ENCODE measurements at regions not wholly inside any gene's neighbourhood (a gene's known extent, or its start where the extent isn't known, plus 50 kb on each side); places are given as distances from the start of the nearest gene placed in this dataset.
A peak's percentile ranks its signal among the peaks of the same experiment; 100 is the strongest.

- no peak for DNase-seq
Measured at GRCh38 chr18:27687351-27687979, 489.5 kb downstream of the CDH2 start.

GRCh38 chr18:27685807-27686412, 491.0 kb downstream of the CDH2 start:
- peak; percentile 57 for DNase-seq

- DNase-seq = no peak
Measured at GRCh38 chr18:27685091-27685490, 491.8 kb downstream of the CDH2 start.

GRCh38 chr18:27674411-27674810, 489.3 kb upstream of the CHST9 start:
- no peak for DNase-seq

GRCh38 chr18:27673861-27674260, 488.8 kb upstream of the CHST9 start:
- no peak for DNase-seq

DNA sequence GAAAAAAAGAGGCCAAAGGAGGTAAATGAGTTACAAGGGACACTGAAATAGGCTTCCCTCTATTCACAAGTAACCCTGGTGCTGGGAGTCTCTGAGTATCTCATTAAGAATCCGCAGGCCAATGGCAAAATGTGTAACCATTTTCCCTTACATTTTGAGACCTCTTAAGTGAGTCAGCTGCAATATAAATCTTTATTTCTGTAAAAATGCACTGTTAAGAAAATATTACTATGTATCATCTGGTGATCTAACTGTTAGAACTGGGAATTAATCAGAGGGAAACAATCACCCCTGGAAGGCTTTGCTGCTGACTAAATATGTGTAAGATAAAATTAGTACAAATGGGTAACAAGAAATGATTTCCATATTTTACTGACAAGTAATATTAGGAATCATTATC, 483.1 kb upstream of the CHST9 start:
- DNase-seq = no peak

- DNase-seq = no peak
Measured at GRCh38 chr18:27667064-27667463, 482.0 kb upstream of the CHST9 start.

- no peak for DNase-seq
Measured at GRCh38 chr18:27666016-27666415, 480.9 kb upstream of the CHST9 start.

GRCh38 chr18:27665264-27665799, 480.2 kb upstream of the CHST9 start:
- DNase-seq = no peak

DNA sequence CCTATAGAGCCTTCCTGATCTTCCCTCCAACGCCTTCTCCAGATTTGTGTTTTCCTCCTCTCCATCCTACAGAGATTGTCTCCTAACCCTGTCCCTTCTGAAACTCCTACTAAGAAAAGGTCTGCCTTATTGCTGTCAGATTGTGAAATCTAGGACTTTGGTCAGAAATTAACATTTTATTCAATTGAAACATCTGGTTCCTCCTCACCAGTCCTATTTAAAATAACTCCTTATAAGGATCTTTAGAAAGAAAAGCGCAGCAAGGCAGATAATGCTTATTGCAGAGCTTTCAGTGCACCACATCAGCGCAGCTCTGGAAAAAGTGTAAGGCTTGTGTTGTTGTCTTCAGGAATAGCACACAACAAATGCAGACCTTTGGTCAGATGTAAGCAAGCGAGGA, 477.8 kb upstream of the CHST9 start:
- DNase-seq = no peak

DNA sequence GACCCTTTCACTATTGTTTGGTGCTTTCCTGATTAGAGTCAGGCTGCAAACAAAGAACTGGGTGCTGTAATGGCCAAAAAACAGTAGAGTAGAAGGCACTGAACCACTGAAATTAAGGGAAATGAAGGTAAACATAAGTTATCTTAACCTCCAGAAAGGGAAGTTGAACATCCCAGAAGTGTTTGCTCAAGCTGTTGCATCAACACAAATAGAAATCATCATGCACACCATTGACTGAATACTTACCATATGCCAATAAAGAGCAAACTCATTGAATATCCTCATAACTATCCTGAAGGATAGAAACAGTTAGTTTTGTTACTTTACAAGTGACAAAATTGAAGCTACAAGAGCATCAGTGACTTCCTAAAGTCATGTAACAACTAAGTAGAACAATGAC, 477.4 kb upstream of the CHST9 start:
- no peak for DNase-seq

DNA sequence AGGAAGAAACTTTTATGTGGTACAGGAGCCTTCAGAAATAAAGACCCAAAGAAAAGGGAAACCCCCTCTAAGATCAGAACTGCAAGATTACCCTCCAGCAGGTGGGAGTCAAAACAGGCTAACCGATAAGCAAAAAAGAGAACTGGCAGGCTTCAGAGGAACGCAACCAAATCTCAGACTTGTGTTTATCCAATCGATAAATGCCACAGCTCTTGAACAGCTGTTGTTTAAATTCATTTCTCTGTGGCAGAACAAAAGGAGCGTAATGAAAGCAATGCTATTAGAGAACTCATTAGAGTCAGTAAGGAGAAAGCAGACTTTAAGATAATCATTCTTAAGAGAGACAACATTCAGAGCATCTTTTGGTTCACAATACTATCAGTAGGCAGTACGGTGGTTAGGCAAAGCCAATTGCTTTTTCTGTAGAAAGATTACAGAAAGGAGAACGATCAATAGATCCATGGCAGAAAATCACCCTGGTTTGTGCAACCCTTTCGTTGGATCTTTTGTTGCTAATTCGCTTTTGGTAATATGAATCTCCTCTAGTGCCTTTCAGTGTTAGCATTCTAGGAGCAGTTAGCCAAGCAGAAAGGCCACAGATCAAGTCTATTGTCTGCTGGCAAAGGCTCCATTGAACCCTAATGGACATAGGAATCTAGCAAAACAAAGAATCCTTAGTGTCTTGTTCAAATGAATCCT, 476.4 kb upstream of the CHST9 start:
- peak; percentile 50 for DNase-seq

GRCh38 chr18:27656905-27657304, 471.8 kb upstream of the CHST9 start:
- no peak for DNase-seq

GRCh38 chr18:27656167-27656778, 471.2 kb upstream of the CHST9 start:
- no peak for DNase-seq

DNA sequence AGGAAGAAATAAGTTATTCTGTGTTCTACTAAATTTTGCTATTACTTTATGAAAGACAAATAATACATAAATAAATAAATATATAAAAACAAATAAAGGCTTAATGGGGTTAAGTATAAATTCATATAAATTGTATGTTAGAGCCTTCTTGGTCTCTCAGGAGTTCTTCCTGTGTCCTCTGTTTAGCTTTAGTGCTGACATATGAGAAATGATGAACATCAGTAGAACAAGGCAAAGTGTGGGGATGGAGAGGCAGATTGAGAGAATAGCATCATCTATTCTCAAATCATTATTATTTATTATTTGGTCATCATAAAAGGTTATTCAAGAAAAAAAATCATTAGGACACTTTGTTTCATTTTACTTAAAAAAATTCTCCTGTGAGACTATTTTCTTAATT, 468.1 kb upstream of the CHST9 start:
- no peak for DNase-seq

DNA sequence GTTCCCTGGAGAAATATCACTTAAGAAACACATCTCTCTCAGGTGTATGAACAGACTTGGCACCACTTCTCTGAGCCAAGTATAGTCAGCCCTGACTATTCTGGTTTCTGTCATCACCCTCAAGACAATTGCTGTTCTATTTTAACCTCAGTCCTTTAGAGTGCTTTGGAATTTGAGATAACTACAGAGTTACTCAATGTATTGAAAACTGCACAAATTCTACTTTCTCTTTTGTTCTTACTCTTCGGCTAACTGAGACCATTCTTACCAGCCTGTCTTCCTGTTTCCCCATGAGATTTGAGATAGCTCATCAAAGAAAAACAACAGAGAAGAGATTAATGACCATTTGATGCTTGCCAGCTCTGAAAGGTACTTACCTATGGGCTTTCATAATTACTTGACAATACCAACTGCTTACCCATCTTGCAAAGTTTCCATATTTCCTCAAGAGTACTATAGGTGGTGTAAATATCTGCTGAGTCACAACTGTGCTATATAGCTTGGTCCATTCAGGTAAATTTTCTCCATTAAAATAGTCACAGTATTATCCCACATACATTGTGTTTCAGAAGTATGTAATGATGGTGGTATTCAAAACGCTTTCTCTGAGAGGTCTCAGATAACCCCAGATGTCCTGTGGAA, 467.5 kb upstream of the CHST9 start:
- DNase-seq = no peak

DNA sequence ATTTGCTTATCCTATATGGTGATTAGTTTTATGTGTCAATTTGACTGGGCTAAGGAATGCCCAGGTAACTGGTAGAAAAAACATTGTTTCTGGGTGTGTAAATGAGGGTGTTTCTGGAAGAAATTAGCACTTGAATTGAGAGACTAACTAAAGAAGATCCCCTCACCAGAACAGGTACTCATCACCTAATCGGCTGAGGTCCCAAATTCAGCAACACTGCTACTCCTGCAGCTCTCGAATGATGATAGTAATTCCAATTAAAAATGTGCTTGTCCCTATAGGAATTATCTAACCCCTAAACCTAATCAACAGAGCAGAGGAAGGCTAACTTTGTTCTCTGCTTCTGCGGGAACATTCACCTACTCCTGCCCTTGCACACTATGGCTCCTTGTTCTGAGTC, 464.5 kb upstream of the CHST9 start:
- no peak for DNase-seq

DNA sequence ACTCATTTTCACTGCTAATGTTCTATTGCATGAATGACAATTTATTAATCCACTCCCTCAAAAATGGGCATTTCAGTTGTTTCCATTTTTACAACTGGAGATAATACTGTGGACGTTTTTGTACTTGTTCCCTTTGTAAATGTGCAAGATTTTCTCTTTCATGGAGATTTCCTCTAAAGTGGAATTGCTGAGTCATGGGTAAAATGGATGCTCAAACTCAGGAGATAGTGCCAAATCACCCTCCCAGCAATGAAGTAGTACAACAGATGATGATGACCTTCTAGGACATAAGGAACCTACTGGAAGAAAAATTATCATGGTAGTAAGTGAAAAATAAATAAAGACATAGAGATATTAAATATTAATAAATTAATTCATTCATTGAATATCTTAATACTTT, 460.8 kb upstream of the CHST9 start:
- no peak for DNase-seq

DNA sequence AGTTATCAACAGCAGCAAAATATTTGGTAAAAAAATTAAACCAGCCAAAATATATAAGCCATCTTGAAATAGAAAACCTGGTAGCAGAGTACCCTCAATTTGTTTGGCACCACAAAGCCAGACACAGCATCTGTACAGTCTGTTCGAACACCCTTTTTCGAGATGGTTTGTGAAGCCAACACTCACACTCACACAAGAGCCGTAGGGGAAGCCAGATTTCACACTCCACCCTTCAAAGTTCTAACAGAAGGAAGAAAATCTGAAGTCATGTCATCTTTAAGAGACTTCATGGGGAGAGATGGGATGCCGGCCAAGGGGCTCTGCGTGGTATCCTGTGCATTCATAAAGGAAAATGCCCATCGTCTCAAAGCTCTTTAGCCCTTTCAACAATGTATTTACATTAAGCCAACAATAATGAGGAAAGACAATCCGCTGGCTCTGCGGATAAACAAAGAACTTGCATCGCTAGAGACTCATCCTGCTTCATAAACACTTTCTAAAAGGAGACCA, 451.5 kb upstream of the CHST9 start:
- no peak for DNase-seq

- no peak for DNase-seq
Measured at GRCh38 chr18:27632706-27633105, 447.6 kb upstream of the CHST9 start.

- no peak for DNase-seq
Measured at GRCh38 chr18:27627927-27628326, 442.8 kb upstream of the CHST9 start.

DNA sequence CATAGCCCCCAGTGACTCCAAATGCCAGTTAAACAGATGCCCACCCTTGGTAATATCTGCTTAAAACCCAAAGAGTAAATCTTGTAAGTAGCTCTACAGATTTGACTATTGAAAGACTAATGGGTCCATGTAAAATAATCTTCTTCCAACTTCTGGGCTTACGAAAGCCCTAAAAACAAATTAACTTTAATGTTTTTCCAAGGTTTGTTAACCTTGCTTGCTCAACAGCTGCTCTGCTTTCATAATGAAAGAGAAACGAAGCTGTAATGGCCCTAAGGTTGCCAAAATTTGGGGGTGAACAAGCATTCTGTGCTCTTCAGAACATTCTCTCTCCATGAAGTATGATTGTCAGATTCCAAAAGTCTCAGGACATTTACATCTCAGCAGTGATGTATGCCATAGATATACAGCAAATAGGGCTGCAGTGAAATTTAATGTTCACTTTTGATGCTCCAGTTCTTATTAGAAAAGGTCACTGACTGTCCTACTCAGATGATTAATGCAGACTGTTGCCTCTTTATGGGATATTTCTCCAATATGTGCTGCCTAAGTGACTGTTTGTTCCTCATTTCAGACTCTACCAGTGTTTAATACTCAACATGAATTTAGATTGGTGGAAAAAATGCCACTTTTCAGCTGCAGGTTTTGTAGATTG, 436.3 kb upstream of the CHST9 start:
- DNase-seq = no peak

GRCh38 chr18:27619906-27620305, 434.8 kb upstream of the CHST9 start:
- no peak for DNase-seq
